Kidney (tissue), 13 donors: ENCODE measurements at regions not wholly inside any gene's neighbourhood (a gene's known extent, or its start where the extent isn't known, plus 50 kb on each side); places are given as distances from the start of the nearest gene placed in this dataset.
A peak's percentile ranks its signal among the peaks of the same experiment; 100 is the strongest.

Experiments
- DNase-seq, 5 donors: peaks; one replicate each; pipeline ENCODE4 v3.0.0-alpha.2; 2013 to 2020
- FAIRE-seq: peaks from 2 replicates; lab custom pipeline; 2012; peaks lifted over from hg19 to GRCh38; lab: Jason Lieb, UNC
- H3K27ac ChIP-seq, 2 donors: one replicate each; pipeline ENCODE4 v1.7.0; 2013; ENCODE audit warnings: low read depth in 2 of 2, low read length in 2 of 2, inconsistent platforms in 1 of 2
- H3K27me3 ChIP-seq: one replicate; pipeline ENCODE4 v1.7.1; 2013; ENCODE audit warnings: low read length, inconsistent platforms; ENCODE audit not compliant: control insufficient read depth, insufficient read depth
- H3K36me3 ChIP-seq, 3 donors: one replicate each; pipeline versions ENCODE4 v1.7.0 to v1.7.1; 2013; ENCODE audit warnings: low read length in 3 of 3, control low read depth in 1 of 3, inconsistent platforms in 1 of 3; ENCODE audit not compliant: insufficient read depth in 3 of 3, control insufficient read depth in 2 of 3
- H3K4me1 ChIP-seq, 3 donors: one replicate each; pipeline versions ENCODE4 v1.7.0 to v1.7.1; 2013; ENCODE audit warnings: low read length in 3 of 3, inconsistent platforms in 1 of 3, low read depth in 1 of 3; ENCODE audit not compliant: control insufficient read depth in 2 of 3, insufficient read depth in 2 of 3
- H3K4me3 ChIP-seq, 3 donors: one replicate each; pipeline versions ENCODE4 v1.7.0 to v1.8.1; 2013; ENCODE audit warnings: low read length in 3 of 3, control low read depth in 1 of 3, inconsistent platforms in 1 of 3
- H3K9ac ChIP-seq, 3 donors: one replicate each; pipeline versions ENCODE4 v1.7.0 to v1.7.1; 2013; ENCODE audit warnings: low read length in 3 of 3, control low read depth in 1 of 3, inconsistent platforms in 1 of 3
- H3K9me3 ChIP-seq, 3 donors: one replicate each; pipeline versions ENCODE4 v1.7.0 to v1.7.1; 2013; ENCODE audit warnings: low read length in 3 of 3, control low read depth in 1 of 3, inconsistent platforms in 1 of 3; ENCODE audit not compliant: control insufficient read depth in 2 of 3, insufficient read depth in 1 of 3
- intact Hi-C: fragments of 100-400 bp; cut with DNase I; formaldehyde crosslinking; loops from one replicate; pipeline ENCODE4 v1.11.1; 2022
- TF ChIP-seq, protein P1 (sequence below): IDR thresholded peaks from 3 replicates; pipeline ENCODE4 v1.5.1; 2012; ENCODE audit warnings: mild to moderate bottlenecking, moderate library complexity, borderline replicate concordance; ENCODE audit not compliant: insufficient read depth; ENCODE audit errors: extremely low read depth
- donor health status: control.
- donor health status: control.
- donor health status: control.
- donor health status: control.
- donor health status: control.
- donor health status: DM: yes; HTN: yes; CAD: no.
- donor health status: Normal renal cell carcinoma (clear cell type).

DNA sequence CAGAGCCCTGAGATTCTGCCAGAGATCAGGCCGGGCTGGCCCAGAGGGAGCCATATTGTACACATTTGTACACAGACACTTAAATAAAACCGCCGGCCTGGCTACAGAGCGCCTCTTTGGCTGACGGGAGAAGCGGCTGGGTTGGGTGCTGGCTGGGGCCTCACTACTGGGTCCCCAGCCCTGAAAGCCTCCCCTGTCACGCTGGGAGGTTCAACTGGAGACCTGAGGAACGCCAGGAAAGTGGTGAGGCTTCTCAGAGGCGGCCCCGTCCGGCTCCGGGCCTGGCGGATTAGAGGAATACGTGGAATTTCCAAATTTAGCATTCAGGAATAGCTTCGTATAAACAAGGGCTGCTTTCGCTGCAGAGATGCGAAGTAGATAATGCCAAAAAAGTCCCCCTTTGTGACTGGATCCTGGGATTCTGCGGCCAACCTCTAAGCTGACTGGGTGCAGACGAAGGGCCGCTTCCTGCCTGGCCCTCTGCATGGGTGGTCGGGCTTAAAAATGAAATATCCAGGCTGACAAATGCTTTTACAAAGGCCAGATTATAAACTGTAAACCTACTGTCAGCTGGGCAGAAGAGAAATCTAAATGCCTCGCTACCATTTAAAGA is 252.4 kb downstream of the IRF8 start:
- no peaks in the 10 kb centered on the region for H3K4me1 ChIP-seq

DNA sequence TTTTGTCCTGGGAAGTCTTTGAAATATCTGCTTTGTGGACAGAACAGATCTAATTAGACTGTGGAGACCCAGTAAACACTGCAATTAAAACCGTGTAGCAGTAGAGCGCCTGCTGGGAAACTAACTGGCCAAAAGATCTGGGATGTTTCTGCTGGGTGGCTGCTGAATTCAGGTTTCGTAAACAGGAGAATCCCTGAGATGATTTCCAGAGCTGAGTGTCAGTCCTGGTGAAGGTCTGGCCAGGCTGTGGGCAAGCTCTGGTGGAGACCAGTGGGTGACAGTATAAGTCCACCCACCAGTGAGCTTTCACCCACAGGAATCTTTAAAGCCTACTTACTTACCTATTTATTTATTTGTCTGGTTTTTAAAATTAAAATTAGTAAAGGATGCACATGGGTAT is 257.2 kb downstream of the IRF8 start:
- DNase-seq (no peak), FAIRE-seq (no peak)
- TF ChIP-seq, protein P1, sequence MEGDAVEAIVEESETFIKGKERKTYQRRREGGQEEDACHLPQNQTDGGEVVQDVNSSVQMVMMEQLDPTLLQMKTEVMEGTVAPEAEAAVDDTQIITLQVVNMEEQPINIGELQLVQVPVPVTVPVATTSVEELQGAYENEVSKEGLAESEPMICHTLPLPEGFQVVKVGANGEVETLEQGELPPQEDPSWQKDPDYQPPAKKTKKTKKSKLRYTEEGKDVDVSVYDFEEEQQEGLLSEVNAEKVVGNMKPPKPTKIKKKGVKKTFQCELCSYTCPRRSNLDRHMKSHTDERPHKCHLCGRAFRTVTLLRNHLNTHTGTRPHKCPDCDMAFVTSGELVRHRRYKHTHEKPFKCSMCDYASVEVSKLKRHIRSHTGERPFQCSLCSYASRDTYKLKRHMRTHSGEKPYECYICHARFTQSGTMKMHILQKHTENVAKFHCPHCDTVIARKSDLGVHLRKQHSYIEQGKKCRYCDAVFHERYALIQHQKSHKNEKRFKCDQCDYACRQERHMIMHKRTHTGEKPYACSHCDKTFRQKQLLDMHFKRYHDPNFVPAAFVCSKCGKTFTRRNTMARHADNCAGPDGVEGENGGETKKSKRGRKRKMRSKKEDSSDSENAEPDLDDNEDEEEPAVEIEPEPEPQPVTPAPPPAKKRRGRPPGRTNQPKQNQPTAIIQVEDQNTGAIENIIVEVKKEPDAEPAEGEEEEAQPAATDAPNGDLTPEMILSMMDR: no peak
- Histone ChIP-seq H3K36me3 (no peaks in the 10 kb centered on the region), H3K4me3 (no peak overlapping the region), H3K27ac (no peak overlapping the region), H3K27me3 (no peaks in the 10 kb centered on the region), H3K9me3 (no peaks in the 10 kb centered on the region), H3K4me1 (no peaks in the 10 kb centered on the region), H3K9ac (no peak overlapping the region)
- intact Hi-C loops: no loop called here

More for the DNA sequence above, 252.4 kb downstream of the IRF8 start:
- peak in 1 of 5 donors; percentile 39 for DNase-seq
- Histone ChIP-seq H3K36me3 (no peaks in the 10 kb centered on the region), H3K4me3 (no peak overlapping the region), H3K9ac (no peak overlapping the region), H3K27ac (no peak overlapping the region), H3K27me3 (no peaks in the 10 kb centered on the region), H3K9me3 (no peaks in the 10 kb centered on the region)
- TF ChIP-seq, protein P1: no peak
- intact Hi-C loops: no loop called here
- FAIRE-seq: no peak

GRCh38 chr16:86157616-86158247 is 258.8 kb downstream of the IRF8 start:
- intact Hi-C loops: no loop called here
- TF ChIP-seq, protein P1: no peak
- H3K4me3 ChIP-seq: no peak overlapping the region
- FAIRE-seq: no peak
- H3K36me3 ChIP-seq: no peaks in the 10 kb centered on the region
- no peak overlapping the region for H3K27ac ChIP-seq
- H3K9me3 ChIP-seq: no peaks in the 10 kb centered on the region
- H3K27me3 ChIP-seq: no peaks in the 10 kb centered on the region
- DNase-seq: peak in 2 of 5 donors; percentile 49 to 84
- H3K4me1 ChIP-seq: no peaks in the 10 kb centered on the region
- no peak overlapping the region for H3K9ac ChIP-seq
